HG03064 (cell line): ENCODE measurements at regions not wholly inside any gene's neighbourhood (a gene's known extent, or its start where the extent isn't known, plus 50 kb on each side); places are given as distances from the start of the nearest gene placed in this dataset.
"Not testable (repeated sequence)": the region's sequence is repeated elsewhere in the genome, so short reads cannot be mapped to it uniquely, and the experiment has no call there.

Experiments
- ATAC-seq: cut with Tn5 transposase; IDR thresholded peaks from one replicate; pipeline ENCODE4 v1.9.1; 2021; ENCODE audit warnings: low read depth; ENCODE audit not compliant: unreplicated experiment

GRCh38 chr7:138359870-138360559 is 100.0 kb upstream of the TRIM24 start:
- no peak for ATAC-seq

GRCh38 chr7:138363721-138364120 is 96.3 kb upstream of the TRIM24 start:
- no peak for ATAC-seq

GRCh38 chr7:138366137-138366536 is 93.9 kb upstream of the TRIM24 start:
- not testable (repeated sequence) for ATAC-seq

- ATAC-seq, result not testable (repeated sequence)
Measured at GRCh38 chr7:138366676-138367075, 93.4 kb upstream of the TRIM24 start.

- no peak for ATAC-seq
Measured at GRCh38 chr7:138369797-138370196, 90.3 kb upstream of the TRIM24 start.

GRCh38 chr7:138370956-138371355 is 89.1 kb upstream of the TRIM24 start:
- no peak for ATAC-seq

- ATAC-seq, result no peak
Measured at GRCh38 chr7:138374119-138374693, 85.9 kb upstream of the TRIM24 start.

GRCh38 chr7:138377306-138377705 is 82.8 kb upstream of the TRIM24 start:
- ATAC-seq, result no peak

- ATAC-seq, result no peak
Measured at GRCh38 chr7:138378741-138379559, 81.1 kb upstream of the TRIM24 start.

GRCh38 chr7:138382862-138383565 is 77.0 kb upstream of the TRIM24 start:
- no peak for ATAC-seq

- no peak for ATAC-seq
Measured at GRCh38 chr7:138386821-138387220, 73.2 kb upstream of the TRIM24 start.

GRCh38 chr7:138387755-138388475 is 72.1 kb upstream of the TRIM24 start:
- no peak for ATAC-seq

GRCh38 chr7:138388673-138389491 is 71.2 kb upstream of the TRIM24 start:
- ATAC-seq, result no peak

- no peak for ATAC-seq
Measured at GRCh38 chr7:138395763-138396162, 64.3 kb upstream of the TRIM24 start.

GRCh38 chr7:138396251-138397070 is 63.6 kb upstream of the TRIM24 start:
- peak; percentile 92 for ATAC-seq

GRCh38 chr7:138397071-138397433 is 63.0 kb upstream of the TRIM24 start:
- ATAC-seq, result not testable (repeated sequence)

GRCh38 chr7:138398857-138399256 is 61.2 kb upstream of the TRIM24 start:
- ATAC-seq, result no peak

- ATAC-seq, result no peak
Measured at GRCh38 chr7:138400400-138400886, 59.6 kb upstream of the TRIM24 start.

GRCh38 chr7:138402749-138403148 is 57.3 kb upstream of the TRIM24 start:
- ATAC-seq, result no peak
